Middle frontal gyrus (tissue), 1 donor: ENCODE measurements at regions not wholly inside any gene's neighbourhood (a gene's known extent, or its start where the extent isn't known, plus 50 kb on each side); places are given as distances from the start of the nearest gene placed in this dataset.
A peak's percentile ranks its signal among the peaks of the same experiment; 100 is the strongest.

ENCODE experiments used
- DNase-seq: peaks from one replicate; pipeline ENCODE4 v3.0.0-alpha.2; 2015; ENCODE audit warnings: low spot score; ENCODE audit errors: extremely low spot score

- DNase-seq: no peak
Observed at GRCh38 chr9:109830545-109830944, 50.5 kb downstream of the PALM2AKAP2 start.

- no peak for DNase-seq
Observed at GRCh38 chr9:109831998-109832658, 52.1 kb downstream of the PALM2AKAP2 start.

- DNase-seq: no peak
Observed at GRCh38 chr9:109834855-109835254, 54.9 kb downstream of the PALM2AKAP2 start.

GRCh38 chr9:109843641-109844040 lies 63.6 kb downstream of the PALM2AKAP2 start:
- no peak for DNase-seq

- DNase-seq: no peak
Observed at GRCh38 chr9:109845226-109845625, 65.2 kb downstream of the PALM2AKAP2 start.

GRCh38 chr9:109846776-109847175 lies 66.8 kb downstream of the PALM2AKAP2 start:
- DNase-seq: no peak

- no peak for DNase-seq
Observed at GRCh38 chr9:109852556-109852955, 72.6 kb downstream of the PALM2AKAP2 start.

- DNase-seq: no peak
Observed at GRCh38 chr9:109855540-109855939, 75.5 kb downstream of the PALM2AKAP2 start.

- DNase-seq: peak; percentile 48
Observed at GRCh38 chr9:109856785-109857184, 76.8 kb downstream of the PALM2AKAP2 start.

- no peak for DNase-seq
Observed at GRCh38 chr9:109857336-109857735, 77.3 kb downstream of the PALM2AKAP2 start.

- no peak for DNase-seq
Observed at GRCh38 chr9:109859447-109859846, 79.4 kb downstream of the PALM2AKAP2 start.

GRCh38 chr9:109860521-109860920 lies 80.5 kb downstream of the PALM2AKAP2 start:
- no peak for DNase-seq

- no peak for DNase-seq
Observed at GRCh38 chr9:109861499-109861898, 81.5 kb downstream of the PALM2AKAP2 start.

- DNase-seq: no peak
Observed at GRCh38 chr9:109861918-109862317, 81.9 kb downstream of the PALM2AKAP2 start.

- DNase-seq: no peak
Observed at GRCh38 chr9:109862452-109862851, 82.5 kb downstream of the PALM2AKAP2 start.

- DNase-seq: no peak
Observed at GRCh38 chr9:109863961-109864360, 84.0 kb downstream of the PALM2AKAP2 start.

- no peak for DNase-seq
Observed at GRCh38 chr9:109865521-109865920, 85.5 kb downstream of the PALM2AKAP2 start.

- DNase-seq: no peak
Observed at GRCh38 chr9:109868207-109868606, 88.2 kb downstream of the PALM2AKAP2 start.

- no peak for DNase-seq
Observed at GRCh38 chr9:109868722-109869121, 88.7 kb downstream of the PALM2AKAP2 start.

- no peak for DNase-seq
Observed at GRCh38 chr9:109870365-109870764, 90.4 kb downstream of the PALM2AKAP2 start.

GRCh38 chr9:109872901-109873300 lies 92.9 kb downstream of the PALM2AKAP2 start:
- DNase-seq: no peak

- no peak for DNase-seq
Observed at GRCh38 chr9:109875495-109876129, 95.6 kb downstream of the PALM2AKAP2 start.
